ENCODE measurements at regions not wholly inside any gene's neighbourhood (a gene's known extent, or its start where the extent isn't known, plus 50 kb on each side); places are given as distances from the start of the nearest gene placed in this dataset.

DNA sequence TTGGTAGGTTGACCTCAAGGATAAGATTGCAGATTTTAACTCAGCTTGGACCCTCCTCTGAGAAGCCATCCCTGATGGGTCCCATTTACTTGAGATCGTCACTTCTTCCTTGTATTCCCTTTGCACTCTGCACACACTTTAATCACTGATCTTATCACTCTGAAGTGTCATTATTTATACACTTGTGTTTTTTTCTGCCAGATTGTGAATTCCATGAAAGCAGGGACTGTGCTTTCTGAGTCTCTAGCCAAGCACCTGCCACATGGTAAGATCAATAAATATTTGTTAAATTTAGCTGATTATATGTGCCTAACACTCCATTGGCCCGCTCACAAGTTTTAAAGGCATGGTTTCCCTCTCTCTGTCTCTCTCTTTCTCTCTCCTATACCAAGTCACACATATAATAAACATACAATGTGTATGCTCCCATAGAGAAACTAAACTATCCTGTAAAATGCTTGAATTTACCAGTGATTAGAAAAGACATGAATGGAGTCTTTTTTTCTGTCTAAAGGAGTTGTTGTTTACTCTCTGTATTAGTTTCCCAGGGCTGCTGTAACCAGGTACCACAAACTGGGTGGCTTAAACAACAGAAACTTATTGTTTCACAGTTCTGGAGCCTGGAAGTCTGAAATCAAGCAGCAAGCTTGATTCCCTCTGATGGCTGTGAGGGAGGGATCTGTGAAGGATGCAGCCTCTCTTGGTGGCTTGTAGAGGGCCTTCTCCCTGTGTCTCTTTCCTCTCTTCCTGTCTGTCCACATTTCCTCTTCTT lies 105.2 kb upstream of the GADD45A start:
- no peak for TF ChIP-seq EZH2 (IDR thresholded peaks at IDR 0.05; ENCODE audit: low read length)
- TF ChIP-seq, protein P1, sequence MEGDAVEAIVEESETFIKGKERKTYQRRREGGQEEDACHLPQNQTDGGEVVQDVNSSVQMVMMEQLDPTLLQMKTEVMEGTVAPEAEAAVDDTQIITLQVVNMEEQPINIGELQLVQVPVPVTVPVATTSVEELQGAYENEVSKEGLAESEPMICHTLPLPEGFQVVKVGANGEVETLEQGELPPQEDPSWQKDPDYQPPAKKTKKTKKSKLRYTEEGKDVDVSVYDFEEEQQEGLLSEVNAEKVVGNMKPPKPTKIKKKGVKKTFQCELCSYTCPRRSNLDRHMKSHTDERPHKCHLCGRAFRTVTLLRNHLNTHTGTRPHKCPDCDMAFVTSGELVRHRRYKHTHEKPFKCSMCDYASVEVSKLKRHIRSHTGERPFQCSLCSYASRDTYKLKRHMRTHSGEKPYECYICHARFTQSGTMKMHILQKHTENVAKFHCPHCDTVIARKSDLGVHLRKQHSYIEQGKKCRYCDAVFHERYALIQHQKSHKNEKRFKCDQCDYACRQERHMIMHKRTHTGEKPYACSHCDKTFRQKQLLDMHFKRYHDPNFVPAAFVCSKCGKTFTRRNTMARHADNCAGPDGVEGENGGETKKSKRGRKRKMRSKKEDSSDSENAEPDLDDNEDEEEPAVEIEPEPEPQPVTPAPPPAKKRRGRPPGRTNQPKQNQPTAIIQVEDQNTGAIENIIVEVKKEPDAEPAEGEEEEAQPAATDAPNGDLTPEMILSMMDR (optimal IDR thresholded peaks at IDR 0.05 in 1 of 3, IDR thresholded peaks at IDR 0.05 in 1 of 3, conservative IDR thresholded peaks at IDR 0.05 in 1 of 3; ENCODE audit: extremely low read depth in 1 of 3, insufficient read depth in 2 of 3, low read length in 3 of 3) = no peak

Measured in keratinocyte (primary cell).